NCI-H2196 treated with DMSO at 0.1 percent for 48 hours (cell line): ENCODE measurements at regions not wholly inside any gene's neighbourhood (a gene's known extent, or its start where the extent isn't known, plus 50 kb on each side); places are given as distances from the start of the nearest gene placed in this dataset.
"Not testable (repeated sequence)": the region's sequence is repeated elsewhere in the genome, so short reads cannot be mapped to it uniquely, and the experiment has no call there.

Source experiments
- DNase-seq: peaks from one replicate; lab custom pipeline; 2025; ENCODE audit not compliant: unreplicated experiment; lab: John Stamatoyannopoulos, UW

DNA sequence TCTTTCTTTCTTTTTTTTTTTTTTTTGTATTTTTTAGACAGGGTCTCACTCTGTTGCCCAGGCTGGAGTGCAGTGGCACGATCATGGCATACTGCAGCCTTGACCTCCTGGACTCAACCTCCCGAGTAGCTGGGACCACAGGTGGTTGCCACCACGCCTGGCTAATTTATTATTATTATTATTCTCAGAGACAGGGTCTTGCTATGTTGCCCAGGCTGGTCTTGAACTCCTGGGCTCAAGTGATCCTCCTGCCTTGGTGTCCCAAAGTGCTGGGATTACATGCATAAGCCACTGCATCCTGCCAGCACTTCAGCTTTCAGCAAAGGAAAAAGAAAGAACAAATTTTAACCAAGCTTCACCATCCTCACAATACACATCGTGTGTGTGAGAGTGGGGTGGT lies 97.9 kb upstream of the SERBP1 start:
- DNase-seq: no peak

GRCh38 chr1:67530071-67530470 lies 99.9 kb upstream of the SERBP1 start:
- DNase-seq: no peak

- peak; percentile 37 for DNase-seq
These were observed 102.4 kb upstream of the SERBP1 start for GRCh38 chr1:67532452-67533216.

DNA sequence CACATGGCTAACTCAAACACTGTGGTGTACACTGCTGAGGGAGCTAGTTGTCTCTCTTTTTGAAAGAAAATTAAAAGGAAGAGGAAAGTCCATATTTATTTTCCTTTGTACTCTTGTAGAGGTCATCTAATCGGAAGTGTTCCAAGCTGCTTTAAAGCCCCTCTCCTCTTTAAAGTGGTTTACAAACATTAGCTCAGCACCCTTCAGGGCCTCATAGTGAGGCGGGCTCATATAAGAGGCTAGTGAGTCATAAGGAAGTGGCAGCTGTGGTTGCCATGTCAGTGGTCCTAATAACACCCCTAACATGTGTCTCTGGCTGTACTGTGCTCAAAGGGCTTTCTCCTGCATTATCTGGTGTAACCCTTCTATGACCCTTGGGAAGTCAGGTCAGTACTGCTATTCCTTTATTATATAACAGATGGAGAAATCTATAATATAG lies 104.4 kb upstream of the SERBP1 start:
- DNase-seq: peak; percentile 29

DNA sequence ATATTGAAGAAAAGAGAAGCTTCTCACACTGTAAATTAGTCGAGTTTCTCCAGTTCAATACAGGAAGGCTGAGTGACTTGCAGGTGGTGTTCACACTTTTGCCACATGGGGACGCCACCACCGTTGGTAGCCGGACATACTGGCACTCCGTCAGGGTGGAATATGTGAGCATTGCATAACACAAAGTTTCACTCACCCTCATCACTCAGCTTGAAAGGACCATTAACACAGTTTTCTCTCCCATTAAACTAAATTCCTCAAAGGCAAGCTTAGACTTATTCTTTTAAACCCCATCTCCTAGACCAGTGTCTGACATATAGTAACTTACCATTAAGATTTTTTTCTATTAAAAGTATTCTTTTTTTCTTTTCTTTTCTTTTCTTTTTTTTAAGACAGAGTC lies 105.3 kb upstream of the SERBP1 start:
- DNase-seq: peak; percentile 44

- no peak for DNase-seq
These were observed 106.9 kb upstream of the SERBP1 start for GRCh38 chr1:67536957-67537666.

GRCh38 chr1:67537667-67538018 lies 107.4 kb upstream of the SERBP1 start:
- no peak for DNase-seq

DNA sequence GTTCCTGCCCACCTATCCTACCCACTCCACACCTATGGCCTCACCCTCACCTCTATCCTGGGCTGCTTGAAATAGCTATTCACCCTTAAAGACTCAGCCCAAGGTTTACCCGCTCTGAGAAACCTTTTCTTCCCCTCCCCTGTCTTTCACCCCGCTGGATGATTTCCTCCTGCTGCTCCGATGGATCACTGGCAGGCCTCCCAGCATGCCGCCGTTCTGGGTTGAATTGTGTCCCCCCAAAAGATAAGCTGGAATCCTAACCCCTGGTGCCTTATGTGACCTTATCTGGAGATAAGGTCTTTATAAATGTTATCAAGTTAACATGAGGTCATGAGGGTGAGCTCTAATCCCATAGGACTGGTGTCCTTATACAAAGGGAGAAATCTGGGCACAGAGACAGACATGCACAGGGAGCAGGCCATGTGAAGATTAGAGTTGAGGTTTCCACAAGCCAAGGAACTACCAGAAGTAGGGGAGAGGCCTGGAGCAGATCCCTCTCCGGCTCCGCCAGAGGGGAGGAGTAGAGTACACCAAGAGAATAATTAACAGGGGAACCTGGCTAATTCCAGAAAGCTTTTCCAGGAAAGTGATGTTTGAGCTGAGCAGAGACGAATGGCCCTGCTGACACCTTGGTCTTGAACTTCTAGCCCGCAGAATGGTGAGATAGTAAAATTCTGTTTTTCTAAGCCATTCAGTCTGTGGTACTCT lies 110.0 kb upstream of the SERBP1 start:
- no peak for DNase-seq

GRCh38 chr1:67540733-67541125 lies 110.5 kb upstream of the SERBP1 start:
- DNase-seq: no peak

- no peak for DNase-seq
These were observed 112.5 kb upstream of the SERBP1 start for GRCh38 chr1:67542747-67543146.

DNA sequence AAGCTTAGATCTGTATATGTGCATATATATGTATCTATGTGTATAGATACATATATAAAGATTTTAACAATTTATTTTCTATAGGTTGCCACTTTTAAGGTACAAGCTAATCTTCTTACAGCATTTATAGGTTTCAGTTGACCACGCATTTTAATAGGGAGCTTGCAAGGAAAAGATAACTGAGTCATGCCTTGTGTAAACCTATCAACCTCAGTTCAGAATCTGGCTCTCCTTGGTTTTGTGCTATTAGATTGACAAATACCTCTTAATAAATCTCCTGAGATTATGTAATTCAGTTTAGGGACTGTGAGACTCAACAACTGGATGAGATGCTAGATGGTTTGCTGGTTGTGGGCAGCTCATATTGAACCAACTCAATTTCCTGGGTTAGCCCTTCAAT lies 114.7 kb upstream of the SERBP1 start:
- no peak for DNase-seq

GRCh38 chr1:67545364-67545763 lies 115.2 kb upstream of the SERBP1 start:
- no peak for DNase-seq

DNA sequence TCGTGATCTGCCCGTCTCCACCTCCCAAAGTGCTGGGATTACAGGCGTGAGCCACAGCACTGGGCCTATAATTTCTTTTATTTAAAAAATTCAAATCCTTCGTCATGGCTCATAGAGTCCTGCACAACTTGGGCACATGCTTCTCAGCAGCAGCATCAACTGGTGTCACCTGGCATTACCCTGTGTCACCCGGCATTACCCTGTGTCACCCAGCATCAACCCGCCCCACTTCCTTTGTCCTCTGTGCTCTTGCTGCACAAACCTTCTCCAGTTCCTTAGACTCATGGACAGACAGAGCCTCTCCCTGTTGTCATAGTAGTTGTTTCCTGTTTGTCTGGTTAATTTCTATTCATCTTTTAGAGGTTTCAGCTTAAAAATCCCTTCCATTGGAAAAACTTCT lies 121.2 kb upstream of the SERBP1 start:
- no peak for DNase-seq

GRCh38 chr1:67552336-67552759 lies 122.1 kb upstream of the SERBP1 start:
- no peak for DNase-seq

GRCh38 chr1:67554204-67554603 lies 124.0 kb upstream of the SERBP1 start:
- DNase-seq: not testable (repeated sequence)

DNA sequence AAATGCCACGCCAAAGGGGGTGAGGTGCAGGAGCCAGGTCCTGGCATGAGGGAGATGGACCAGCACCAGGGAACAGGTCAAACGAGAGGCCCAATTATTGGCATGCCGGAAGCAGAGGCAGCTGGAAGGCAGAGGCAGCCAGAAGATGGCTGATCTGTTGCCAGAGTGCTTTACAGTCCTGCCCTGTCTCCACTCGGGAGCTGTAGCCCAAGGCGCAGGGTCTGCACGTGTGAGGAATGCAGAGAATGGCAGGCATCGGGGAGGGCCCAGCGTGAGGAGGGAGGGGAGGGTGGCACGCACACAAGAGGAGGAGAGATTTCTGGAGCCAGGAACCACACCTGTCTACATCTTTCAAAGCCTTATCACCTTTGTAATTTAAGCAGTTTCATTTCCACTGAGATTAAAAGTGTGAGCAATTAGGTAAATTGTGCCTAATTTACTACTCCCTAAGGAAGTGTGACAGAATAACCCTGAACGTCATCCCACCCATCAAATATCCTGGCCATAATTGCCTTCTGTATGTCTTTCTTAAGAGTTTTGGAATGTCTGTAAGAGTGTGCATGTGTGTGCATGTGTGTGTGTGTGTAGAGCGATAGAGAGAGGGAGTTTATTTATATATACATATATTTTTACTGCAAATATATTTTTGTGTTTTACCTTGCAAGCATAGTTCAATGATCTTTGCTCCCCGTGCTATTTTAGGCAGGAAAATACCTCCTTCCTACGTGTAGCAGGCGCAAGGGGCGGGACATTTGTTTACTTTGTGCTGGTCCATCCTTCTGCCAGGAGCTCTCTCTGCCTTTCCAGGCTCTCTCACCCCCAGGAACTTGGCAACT lies 125.5 kb upstream of the SERBP1 start:
- DNase-seq: no peak

DNA sequence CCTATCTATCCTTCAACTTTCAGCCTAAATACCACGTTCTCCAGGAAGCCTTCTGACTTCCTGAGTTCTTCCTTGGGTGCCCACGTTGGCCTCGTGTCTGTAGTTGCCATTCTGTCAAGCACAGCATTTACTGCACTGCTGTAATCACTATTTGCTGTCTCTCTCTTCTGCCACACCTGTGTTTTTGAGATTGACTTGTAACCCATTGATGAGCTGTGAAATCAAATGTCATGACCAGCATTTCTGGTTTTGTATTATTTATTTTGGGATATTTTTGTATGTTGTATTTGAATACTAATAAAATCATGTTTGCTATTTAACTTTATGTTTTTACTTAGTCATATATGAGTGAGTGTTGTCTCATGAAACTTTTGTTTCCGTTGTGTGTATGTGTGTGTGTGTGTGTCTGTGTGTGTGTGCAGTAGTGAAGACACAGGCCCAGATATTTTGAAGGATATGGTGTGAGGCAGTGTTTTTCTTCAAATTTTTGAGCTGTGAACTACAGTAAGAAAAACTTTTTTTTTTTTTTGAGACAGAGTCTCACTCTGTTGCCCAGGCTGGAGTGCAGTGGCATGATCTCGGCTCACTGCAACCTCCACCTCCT lies 126.2 kb upstream of the SERBP1 start:
- DNase-seq: no peak

GRCh38 chr1:67557696-67558448 lies 127.1 kb upstream of the GADD45A start:
- DNase-seq: no peak

- DNase-seq: no peak
These were observed 126.4 kb upstream of the GADD45A start for GRCh38 chr1:67558449-67559193.
